ENCODE measurements at regions not wholly inside any gene's neighbourhood (a gene's known extent, or its start where the extent isn't known, plus 50 kb on each side); places are given as distances from the start of the nearest gene placed in this dataset.
A peak's percentile ranks its signal among the peaks of the same experiment; 100 is the strongest.

DNA sequence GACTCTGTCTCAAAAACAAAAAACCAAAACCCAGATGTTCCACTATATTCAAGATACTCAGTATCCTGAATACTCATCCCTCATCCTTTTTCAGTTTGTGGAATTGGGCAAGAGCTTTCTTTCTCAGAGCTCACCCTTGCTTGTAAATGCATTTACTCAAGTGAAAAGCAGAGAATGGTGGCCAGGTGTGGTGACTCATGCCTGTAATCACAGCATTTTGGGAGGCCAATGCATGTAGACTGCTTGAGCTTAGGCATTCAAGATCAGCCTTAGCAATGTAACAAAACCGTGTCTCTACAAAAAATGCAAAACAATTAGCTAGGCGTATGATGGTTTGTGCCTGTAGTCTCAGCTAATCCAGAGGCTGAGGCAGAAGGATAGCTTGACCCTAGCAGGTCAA is 553.2 kb upstream of the AMELY start:
- no peak for DNase-seq (ENCODE audit: low spot score)

DNA sequence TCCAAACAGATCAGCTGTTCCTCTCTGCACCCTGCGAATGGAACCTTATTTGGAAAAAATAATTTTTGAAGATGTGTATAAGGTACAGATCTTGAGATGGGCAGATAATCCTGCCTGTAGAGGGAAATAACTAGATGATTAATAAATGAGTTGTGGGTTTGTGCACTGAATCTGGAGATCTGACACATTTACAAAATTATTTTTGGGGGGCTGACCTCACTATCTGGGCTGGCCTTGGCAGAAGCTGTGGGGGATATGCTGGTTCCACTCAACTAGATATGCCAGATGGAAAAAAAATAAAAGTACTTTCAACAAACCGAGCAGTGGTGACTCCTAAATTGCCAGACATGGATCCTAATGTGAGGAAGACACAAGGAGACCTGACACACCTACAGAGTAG is 552.2 kb upstream of the AMELY start:
- DNase-seq (ENCODE audit: low spot score) = no peak

DNA sequence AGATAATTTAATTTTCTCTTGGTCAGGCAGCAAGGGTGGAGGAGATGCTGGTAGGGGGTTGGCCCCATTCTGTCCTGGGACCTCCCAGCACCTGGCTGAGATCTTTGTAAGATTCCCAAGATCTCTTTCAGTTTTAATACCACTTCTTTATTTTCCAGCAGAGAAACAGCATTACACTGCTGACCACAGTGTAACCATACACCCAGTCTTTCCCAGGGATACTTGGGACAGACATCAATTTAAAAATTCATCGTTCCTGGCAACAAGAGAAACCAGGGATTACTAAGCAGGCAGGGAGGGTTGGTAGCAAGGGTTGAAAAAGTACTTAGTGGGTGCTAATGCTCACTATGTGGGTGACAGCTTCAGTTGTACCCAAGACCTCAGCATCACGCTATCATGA is 551.6 kb upstream of the AMELY start:
- no peak for DNase-seq (ENCODE audit: low spot score)

DNA sequence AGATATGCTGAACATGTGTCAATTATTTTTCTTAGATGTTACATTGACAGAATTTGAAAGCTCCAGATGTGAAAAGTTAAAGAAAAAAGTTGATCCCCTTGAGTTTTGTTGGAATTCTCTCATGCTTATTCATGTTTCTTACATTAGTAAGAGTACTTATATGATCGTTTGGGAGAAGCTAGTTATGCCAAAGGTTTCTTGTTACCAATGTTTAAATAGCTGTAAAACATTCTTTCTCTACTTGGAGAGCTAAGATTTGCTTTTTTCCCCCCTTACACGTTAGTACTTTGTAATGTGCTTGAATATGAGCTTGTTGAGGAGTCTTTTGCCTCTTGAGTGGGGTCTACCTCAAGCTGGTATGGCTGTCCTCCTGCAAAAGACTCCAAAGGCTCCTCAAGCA is 551.1 kb upstream of the AMELY start:
- DNase-seq (ENCODE audit: low spot score) = no peak

DNA sequence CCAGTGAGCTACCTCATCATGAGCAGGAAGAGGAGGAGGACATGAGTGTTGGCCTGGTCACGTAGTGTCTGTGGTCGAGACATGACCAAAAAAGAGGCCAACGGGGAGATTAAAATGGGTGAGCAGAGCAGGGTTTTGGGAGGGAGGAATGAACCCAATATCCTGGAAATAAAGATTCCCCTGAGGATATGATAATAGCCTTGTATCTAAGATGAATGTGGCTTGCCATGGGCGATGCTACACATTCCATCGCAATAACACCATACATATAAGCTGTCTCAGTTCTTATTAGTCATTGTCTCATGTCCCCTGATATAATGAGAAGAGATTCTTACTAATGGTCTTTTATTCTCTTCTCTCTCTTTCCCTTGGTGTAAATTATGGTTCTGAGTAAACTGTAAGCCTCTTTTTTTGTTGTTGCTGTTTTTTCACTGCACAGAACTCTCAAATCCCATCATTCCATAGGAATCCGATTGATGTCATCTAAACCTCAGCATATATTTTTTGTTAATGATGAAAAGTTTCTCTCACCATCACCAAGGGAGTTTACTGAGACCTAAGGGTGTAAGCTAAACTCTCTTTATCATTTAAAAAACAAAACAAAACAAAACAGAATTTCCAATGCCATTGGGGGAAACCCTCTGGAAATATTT is 550.4 kb upstream of the AMELY start:
- no peak for DNase-seq (ENCODE audit: low spot score)

DNA sequence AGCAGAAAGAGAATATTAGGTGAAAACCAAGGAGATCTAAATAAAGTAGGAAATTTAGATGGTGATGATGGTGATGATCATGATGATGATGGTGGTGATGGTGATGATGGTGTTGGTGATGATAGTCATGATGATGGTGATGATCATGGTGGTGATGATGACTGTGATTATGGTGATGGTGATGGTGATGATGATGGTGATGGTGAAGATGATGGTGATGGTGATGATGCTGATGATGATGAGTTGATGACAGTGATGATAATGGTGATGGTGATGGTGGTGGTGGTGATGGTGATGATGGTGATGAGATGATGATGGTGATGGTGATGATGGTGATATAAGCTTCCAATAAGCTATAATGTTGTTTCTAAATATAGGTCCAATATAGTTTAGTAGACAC is 548.2 kb upstream of the AMELY start:
- no peak for DNase-seq (ENCODE audit: low spot score)

DNA sequence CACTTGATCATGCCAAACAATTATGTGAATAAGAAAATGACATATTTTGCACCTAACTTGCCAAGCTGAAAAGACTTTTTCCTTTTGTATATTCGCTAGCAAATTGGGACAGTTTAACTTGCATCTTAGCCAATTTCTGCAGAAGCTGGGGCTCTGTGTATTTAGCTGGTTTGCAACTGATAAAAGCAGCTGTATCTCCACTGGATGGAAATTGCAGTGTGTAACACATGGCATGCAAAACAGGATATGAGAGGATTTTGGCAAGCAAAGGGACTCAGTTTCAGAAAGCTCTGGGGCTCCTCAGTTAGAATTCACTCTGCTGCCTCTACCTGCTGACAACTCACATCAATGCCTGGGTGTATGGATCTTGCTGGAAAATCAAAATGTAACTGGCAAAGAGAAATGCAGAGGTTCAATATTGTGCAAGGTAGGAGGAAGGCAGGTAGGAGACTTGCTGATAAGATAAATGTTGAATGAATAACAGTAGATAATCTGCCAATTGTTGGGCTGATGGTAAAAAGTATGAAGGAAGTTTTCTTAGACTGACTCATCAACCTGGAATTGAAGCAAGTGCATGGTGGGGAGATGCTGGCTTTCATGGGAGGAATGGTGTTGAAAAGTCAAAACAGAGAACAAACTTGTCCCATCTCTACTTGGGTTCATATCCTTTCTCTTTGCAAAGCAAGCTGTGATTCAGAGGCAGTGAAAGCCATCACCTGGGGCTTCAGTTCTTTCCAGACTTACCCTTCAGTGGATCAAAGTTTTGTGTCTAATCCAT is 546.9 kb upstream of the AMELY start:
- peak; percentile 0 for DNase-seq (ENCODE audit: low spot score)

DNA sequence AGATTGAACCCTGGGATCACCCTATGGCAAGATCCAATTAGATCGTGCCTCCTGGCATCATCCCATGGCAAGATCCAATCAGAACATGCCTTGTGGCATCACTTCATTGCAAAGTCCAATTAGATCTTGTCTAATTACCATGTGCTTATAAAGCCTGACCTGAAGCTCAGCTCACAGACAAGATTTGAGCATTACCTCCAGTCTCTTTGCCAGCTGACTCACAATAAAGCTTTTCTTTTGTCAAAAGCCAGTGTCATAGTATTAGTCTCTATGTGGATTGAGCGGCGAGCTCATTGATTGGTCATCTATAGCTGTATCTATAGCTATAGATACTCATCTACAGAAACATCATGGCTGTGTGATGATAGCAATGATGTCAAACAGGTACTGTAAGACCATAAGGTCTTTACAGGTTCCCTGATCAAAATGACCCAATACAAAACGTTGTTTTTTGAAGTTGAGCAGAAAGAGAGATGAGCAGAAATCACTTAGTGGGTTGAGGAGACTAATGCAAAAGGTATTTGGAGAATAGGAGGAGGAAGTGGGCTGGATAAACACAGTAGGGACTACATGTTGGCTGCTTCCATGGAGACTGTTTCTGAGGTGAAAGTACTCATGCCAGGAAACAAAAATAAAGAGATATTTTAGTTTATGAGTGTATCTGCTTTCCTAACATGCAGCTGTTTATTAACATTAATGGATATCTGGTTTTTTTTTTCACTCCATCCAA is 545.9 kb upstream of the AMELY start:
- no peak for DNase-seq (ENCODE audit: low spot score)

DNA sequence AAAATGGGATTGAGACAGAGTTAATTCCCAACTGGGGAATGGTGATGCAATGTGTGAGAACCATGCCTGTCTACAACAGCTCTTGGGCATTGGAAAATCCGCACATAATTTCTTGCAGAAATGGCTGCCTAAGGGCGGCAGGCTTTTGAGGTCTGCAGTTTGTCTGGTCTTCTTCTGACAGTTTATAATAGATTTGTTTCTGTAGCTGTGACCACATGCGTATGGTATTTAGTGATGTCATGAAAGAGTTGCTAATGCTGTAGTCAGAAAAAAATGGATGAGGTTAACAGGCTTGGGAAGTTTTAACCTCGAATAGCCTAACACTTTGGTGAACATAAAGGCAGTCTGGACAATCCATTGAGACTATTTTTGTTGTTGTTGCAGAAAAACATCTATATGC is 544.1 kb upstream of the AMELY start:
- no peak for DNase-seq (ENCODE audit: low spot score)

DNA sequence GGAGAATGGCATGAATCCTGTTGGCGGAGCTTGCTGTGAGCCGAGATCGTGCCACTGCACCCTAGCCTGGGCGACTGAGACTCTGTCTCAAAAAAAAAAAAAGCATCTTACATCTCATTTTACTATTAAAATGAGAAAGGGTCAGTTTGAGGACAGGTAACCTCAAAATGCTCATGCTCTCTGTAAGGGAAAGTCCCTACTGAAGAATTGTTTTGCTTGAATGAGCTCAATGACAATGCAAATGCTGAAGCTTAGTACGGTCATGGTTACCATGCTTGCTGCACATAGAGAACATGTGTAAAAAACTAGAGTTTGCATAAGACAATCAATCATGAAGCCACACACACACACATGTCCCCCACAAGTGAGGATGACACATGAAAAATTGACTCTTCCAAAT is 541.8 kb upstream of the AMELY start:
- DNase-seq (ENCODE audit: low spot score) = no peak

DNA sequence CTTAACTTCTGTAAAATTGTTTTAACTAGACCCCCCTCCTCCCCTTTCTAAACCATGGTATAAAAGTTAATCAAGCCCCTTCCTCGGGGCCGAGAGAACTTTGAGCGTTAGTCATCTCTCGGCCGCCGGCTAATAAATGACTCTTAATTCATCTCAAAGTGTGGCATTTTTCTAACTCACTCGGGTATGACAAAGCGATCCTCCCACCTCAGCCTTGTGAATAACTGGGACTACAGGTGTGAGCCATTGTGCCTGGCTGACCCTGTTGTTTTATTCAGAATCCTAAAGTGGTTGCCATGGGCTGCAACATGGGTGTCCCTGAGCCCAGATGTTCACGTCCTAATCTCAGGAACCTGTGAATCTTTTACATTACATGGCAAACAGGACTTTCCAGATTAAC is 540.7 kb upstream of the AMELY start:
- DNase-seq (ENCODE audit: low spot score) = no peak

DNA sequence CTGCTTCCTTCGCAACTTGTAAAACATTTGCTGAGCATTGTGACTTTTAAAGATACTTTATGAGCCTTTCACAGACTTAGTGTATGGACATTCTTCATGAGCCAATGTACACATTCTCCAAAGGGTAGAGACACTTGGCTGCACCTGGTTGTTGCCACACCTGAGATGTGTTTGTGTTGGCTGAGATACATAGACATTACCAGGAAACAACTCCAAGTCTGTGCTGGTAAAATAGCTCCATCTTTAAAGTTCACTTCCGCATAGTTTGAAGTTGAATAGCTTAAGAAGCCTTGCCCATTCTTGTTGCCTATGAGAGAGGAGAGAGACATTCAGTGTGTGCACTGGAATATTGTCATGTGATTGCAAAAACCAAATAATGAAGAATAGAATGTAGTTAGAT is 538.3 kb upstream of the AMELY start:
- no peak for DNase-seq (ENCODE audit: low spot score)

DNA sequence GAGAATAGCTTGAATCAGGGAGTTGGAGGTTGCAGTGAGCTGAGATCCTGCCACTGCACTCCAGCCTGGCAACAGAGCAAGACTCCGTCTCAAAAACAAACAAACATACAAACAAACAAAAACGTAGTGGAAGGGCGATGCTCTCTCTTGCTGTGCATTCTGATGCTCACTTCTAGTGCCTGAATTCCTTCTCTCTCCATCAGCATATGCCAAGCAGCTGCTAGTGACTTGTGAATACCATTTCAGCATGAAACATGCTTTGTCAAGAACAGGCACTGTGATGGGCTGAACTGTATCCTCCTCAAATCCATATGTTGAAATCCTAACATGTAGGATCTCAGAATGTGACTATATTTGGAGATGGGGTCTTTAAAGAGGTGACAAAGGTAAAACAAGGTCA is 537.1 kb upstream of the AMELY start:
- no peak for DNase-seq (ENCODE audit: low spot score)

DNA sequence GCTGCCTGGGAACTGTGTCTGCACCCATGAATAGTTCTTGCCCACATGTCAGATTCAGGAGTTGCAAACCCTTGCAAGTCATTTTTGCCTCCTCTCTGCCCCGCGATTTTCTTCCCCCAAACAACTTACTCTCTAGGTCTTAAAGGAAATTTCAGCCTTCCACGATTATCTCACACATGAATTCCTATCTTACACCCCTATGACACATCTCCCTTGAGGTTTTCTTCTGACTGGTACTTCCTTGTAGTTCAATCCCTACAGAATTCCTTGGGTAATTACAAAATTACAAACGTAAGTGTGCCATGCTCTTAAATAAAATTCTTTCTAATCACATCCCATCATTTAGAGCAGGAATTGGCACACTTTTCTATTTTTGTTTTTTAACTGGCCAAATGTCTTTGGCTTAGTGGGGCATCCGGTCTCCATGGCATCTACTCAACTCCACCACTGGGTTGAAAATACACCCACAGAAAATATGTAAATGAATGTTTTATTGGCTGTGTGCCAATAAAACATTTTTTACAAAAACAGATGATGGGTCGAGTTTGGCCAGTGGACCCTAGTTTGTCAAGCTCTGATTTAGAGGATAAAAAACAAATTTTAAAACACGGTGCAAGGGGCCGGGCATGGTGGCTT is 536.4 kb upstream of the AMELY start:
- no peak for DNase-seq (ENCODE audit: low spot score)

DNA sequence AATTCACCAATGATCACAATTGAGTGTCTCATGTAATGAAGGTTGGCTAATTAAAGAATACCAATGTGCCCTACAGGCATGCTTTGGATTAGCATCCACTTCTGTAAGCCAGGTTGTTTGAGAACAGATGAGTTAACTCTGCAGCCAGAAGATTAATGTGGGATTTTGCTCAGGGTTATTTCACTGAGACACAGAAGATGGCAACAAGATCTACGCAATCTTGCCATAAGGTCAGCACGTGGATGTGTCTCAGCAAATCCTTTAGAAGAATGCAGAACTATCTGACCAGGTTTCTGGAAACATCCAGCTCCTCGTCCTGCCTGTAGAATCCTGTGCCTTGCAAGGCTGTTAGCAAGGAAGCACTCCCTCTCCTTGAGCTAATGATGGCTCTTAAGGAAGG is 532.6 kb upstream of the AMELY start:
- DNase-seq (ENCODE audit: low spot score) = no peak

DNA sequence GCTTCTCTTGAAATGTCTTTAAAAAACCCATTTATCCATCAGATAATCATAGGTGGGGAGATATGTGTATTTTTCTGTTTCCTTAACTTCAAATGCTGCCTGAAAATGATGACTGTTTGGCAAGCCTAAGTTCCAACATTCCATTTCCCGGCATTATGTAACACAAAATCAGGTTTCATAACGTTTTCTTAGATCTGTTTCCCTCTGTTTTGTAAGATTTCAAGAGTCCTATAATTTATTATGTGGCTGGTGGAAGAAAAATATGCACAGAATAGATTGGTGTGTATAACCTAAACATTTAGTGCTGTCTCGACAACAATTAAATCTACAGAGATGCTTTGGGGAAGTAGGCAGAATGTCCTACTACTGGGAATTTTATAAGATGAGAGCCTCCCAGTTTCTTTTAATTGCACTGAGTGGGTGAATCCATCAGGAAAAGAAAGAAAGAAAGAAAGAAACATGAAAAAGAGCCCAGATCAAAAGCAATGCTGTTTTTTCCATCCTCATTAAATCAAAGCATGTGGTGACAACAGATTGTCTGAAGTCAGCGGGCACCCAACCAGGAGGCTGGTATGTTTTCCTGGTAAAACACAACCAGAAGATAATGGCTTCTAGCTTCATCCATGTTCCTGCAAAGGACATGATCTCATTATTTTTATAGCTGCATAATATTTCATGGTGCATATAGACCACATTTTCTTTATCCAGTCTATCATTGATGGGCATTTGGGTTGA is 529.4 kb upstream of the AMELY start:
- DNase-seq (ENCODE audit: low spot score) = no peak

DNA sequence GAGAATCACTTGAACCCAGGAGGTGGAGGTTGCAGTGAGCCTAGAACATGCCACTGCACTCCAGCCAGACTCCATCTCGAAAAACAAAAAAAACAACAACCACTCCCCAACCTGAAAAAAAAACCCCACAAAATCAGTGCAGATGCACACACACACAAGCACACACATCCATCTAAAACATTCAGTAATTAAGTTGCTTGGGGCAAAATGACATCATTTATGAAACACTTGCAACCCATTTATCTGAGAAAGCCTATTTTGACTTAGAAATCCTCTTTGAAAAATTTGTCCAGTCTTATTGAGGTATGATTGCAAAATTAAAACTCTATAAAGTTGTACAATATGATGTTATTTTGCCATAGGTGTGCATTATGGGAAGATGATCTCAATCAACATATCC is 525.5 kb upstream of the AMELY start:
- DNase-seq (ENCODE audit: low spot score) = no peak

DNA sequence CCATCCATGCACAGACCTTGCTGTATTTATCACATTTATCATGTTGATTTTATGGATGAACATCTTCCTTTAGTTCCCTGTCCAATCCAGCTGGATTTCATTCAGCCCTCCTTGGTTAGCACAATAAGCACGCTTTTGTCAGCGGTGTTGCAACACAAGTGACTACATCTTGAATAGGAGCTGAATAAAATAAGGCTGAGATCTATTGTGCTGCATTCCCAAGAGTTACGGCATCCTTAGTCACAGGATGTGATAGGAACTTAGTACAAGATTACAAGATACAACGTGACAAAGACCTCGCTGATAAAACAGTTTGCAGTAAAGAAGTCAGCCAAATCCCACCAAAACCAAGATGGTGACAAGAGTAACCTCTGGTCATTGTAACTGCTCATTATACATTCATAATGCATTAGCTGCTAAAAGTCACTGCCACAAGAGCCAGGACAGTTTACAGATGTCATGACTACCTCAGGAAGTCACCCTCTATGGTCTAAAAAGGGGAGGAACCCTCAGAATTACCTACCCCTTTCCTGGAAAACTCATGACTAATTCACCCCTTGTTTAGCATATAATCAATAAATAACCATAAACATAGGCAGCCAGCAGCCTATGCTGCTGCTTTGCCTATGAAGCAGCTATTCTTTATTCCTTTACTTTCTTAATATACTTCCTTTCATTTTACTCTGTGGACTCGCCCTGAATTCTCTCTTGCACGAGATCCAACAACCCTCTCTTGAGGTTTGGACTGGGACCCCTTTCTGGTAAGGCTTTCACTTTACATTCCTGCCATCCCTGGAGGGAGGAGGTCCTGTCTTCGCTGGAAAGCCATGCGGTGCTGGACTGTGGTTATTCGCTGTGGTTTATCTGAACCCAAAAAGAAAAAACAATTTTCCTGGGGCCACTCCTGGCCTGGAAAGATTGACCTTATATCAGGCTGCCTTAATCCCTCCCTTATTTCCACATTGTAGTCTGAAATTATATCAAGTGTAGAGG is 522.6 kb upstream of the AMELY start:
- DNase-seq (ENCODE audit: low spot score) = no peak

DNA sequence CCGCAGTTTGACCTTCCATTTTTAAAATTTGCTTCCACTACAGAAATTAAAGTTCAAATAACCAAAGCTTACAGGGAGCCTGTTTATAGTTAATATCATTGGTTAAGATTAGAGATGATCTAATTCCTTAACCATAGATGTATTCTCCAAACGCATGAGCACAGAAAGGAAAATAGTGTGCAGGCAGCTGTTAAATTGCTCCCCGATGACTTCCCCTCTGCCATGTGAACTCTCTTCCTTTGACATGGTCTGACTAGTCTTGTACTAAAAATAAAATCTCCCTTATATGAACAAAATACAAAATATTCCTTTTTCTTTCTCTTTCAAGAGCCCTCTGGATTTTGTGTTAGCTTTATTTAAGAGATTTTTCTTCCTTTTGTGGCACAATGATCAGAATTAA is 507.6 kb upstream of the AMELY start:
- DNase-seq (ENCODE audit: low spot score) = no peak

DNA sequence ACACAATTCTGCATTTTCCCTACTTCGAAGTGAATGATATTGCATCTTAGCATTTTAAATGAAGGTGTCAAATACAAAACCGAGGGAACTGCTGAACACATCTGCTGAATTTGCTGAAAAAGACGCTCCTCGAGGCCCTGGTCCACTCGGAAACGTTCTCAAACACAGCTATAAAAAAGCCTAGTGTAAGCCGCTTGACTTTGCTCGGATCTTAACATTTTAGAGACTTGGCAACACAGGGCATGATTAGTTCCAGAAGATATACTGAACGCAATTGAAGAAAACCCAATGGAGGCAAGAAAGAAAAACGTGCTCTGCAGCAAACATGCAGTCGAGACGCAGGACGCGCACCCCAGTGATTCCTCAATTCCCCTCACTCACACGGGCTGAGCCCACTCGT is 506.4 kb upstream of the AMELY start:
- DNase-seq (ENCODE audit: low spot score) = no peak

DNA sequence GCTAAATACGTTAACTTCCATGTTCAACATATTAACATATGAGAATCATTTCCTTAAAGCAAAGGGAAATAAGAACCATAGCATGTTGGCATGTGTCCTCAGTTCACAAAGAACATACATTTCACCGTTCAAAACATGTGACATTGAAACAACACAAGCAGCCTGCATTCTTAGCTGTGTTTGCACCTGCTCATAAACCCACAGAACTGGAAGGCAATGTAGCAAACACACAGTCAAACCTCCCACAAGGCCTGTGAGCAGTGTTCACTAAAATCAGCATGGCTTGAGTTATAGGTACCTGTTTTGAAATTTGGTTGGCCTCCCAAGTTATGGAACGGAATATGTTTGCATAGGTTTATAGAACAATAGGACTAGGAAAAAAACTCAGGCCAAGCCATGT is 504.9 kb upstream of the AMELY start:
- no peak for DNase-seq (ENCODE audit: low spot score)
